HG02981 (cell line): ENCODE measurements at regions not wholly inside any gene's neighbourhood (a gene's known extent, or its start where the extent isn't known, plus 50 kb on each side); places are given as distances from the start of the nearest gene placed in this dataset.
A peak's percentile ranks its signal among the peaks of the same experiment; 100 is the strongest.
"Not testable (repeated sequence)": the region's sequence is repeated elsewhere in the genome, so short reads cannot be mapped to it uniquely, and the experiment has no call there.

ENCODE experiments used
- ATAC-seq: cut with Tn5 transposase; IDR thresholded peaks from one replicate; pipeline ENCODE4 v1.9.1; 2021; ENCODE audit warnings: mild to moderate bottlenecking, moderate library complexity; ENCODE audit not compliant: unreplicated experiment

- ATAC-seq, result not testable (repeated sequence)
Observed at GRCh38 chr17:15802917-15803316, 70.8 kb downstream of the TBC1D26 start.

GRCh38 chr17:15806825-15807224 is 74.7 kb downstream of the TBC1D26 start:
- not testable (repeated sequence) for ATAC-seq

GRCh38 chr17:15813388-15813787 is 81.3 kb downstream of the TBC1D26 start:
- not testable (repeated sequence) for ATAC-seq

- ATAC-seq, result not testable (repeated sequence)
Observed at GRCh38 chr17:15814003-15814402, 81.9 kb downstream of the TBC1D26 start.

GRCh38 chr17:15817861-15818260 is 85.8 kb downstream of the TBC1D26 start:
- ATAC-seq, result not testable (repeated sequence)

GRCh38 chr17:15822280-15822679 is 90.2 kb downstream of the TBC1D26 start:
- not testable (repeated sequence) for ATAC-seq

GRCh38 chr17:15828727-15829314 is 96.7 kb downstream of the TBC1D26 start:
- not testable (repeated sequence) for ATAC-seq

GRCh38 chr17:15830221-15830620 is 98.1 kb downstream of the TBC1D26 start:
- not testable (repeated sequence) for ATAC-seq

- ATAC-seq, result peak; percentile 86
Observed at GRCh38 chr17:15831182-15831581, 99.1 kb downstream of the TBC1D26 start.

- not testable (repeated sequence) for ATAC-seq
Observed at GRCh38 chr17:15832921-15833480, 100.9 kb downstream of the TBC1D26 start.

- not testable (repeated sequence) for ATAC-seq
Observed at GRCh38 chr17:15833890-15834289, 101.8 kb downstream of the TBC1D26 start.

- not testable (repeated sequence) for ATAC-seq
Observed at GRCh38 chr17:15835481-15835880, 103.4 kb downstream of the TBC1D26 start.

GRCh38 chr17:15836249-15836982 is 104.3 kb downstream of the TBC1D26 start:
- not testable (repeated sequence) for ATAC-seq

GRCh38 chr17:15836991-15837390 is 104.9 kb downstream of the TBC1D26 start:
- ATAC-seq, result not testable (repeated sequence)

GRCh38 chr17:15847447-15848229 is 97.3 kb upstream of the ADORA2B start:
- ATAC-seq, result peak; percentile 59

- not testable (repeated sequence) for ATAC-seq
Observed at GRCh38 chr17:15849054-15849453, 95.9 kb upstream of the ADORA2B start.

GRCh38 chr17:15850071-15850470 is 94.9 kb upstream of the ADORA2B start:
- ATAC-seq, result not testable (repeated sequence)

- ATAC-seq, result not testable (repeated sequence)
Observed at GRCh38 chr17:15850687-15851086, 94.2 kb upstream of the ADORA2B start.

GRCh38 chr17:15852863-15853262 is 92.1 kb upstream of the ADORA2B start:
- ATAC-seq, result not testable (repeated sequence)

- not testable (repeated sequence) for ATAC-seq
Observed at GRCh38 chr17:15856191-15856590, 88.7 kb upstream of the ADORA2B start.

GRCh38 chr17:15856745-15857144 is 88.2 kb upstream of the ADORA2B start:
- not testable (repeated sequence) for ATAC-seq
